Liver (tissue), 3 donors: ENCODE measurements at regions not wholly inside any gene's neighbourhood (a gene's known extent, or its start where the extent isn't known, plus 50 kb on each side); places are given as distances from the start of the nearest gene placed in this dataset.

Experiments used
- EGR1 ChIP-seq, 2 donors: IDR thresholded peaks; 2 replicates each; pipeline ENCODE4 v1.6.1; 2016 to 2018; ENCODE audit warnings: antibody characterized with exemption in 2 of 2, low read depth in 2 of 2
- GABPA ChIP-seq, 2 donors: IDR thresholded peaks in 1 of 2; conservative IDR thresholded peaks in 1 of 2; 2 replicates each; pipeline ENCODE4 v1.6.1; 2016; ENCODE audit warnings: antibody characterized with exemption in 2 of 2, mild to moderate bottlenecking in 1 of 2, moderate library complexity in 1 of 2
- JUND ChIP-seq, 2 donors: IDR thresholded peaks; 2 replicates each; pipeline ENCODE4 v1.6.1; 2016; ENCODE audit warnings: antibody characterized with exemption in 2 of 2
- RAD21 ChIP-seq, 2 donors: IDR thresholded peaks; 2 replicates each; pipeline ENCODE4 v1.6.1; 2016; ENCODE audit warnings: antibody characterized with exemption in 2 of 2, mild to moderate bottlenecking in 2 of 2
- SP1 ChIP-seq: IDR thresholded peaks from 2 replicates; pipeline ENCODE4 v1.6.1; 2018; ENCODE audit warnings: antibody characterized with exemption, mild to moderate bottlenecking
- TAF1 ChIP-seq: conservative IDR thresholded peaks from 2 replicates; pipeline ENCODE4 v1.6.1; 2016; ENCODE audit warnings: antibody characterized with exemption, mild to moderate bottlenecking
- YY1 ChIP-seq: IDR thresholded peaks from 2 replicates; pipeline ENCODE4 v1.6.1; 2016; ENCODE audit warnings: antibody characterized with exemption, mild to moderate bottlenecking
- TF ChIP-seq, protein P1 (sequence below): fragments of 150-350 bp; IDR thresholded peaks from 2 replicates; pipeline ENCODE4 v1.5.1; 2017; ENCODE audit warnings: improper control_type of control experiment, low read depth, low read length; ENCODE audit not compliant: missing input control
- TF ChIP-seq, protein P2 (sequence below): IDR thresholded peaks from 2 replicates; pipeline ENCODE4 v1.6.1; 2016; ENCODE audit warnings: antibody characterized with exemption, mild to moderate bottlenecking
- TF ChIP-seq, protein P3 (sequence below): IDR thresholded peaks from 2 replicates; pipeline ENCODE4 v1.6.1; 2016; ENCODE audit warnings: antibody characterized with exemption
- TF ChIP-seq, protein P4 (sequence below): IDR thresholded peaks from 2 replicates; pipeline ENCODE4 v1.6.1; 2016; ENCODE audit warnings: antibody characterized with exemption
- TF ChIP-seq, protein P5 (sequence below): IDR thresholded peaks from 2 replicates; pipeline ENCODE4 v1.6.1; 2016; ENCODE audit warnings: antibody characterized with exemption
- donor health status: healthy.
- donor health status: healthy.

DNA sequence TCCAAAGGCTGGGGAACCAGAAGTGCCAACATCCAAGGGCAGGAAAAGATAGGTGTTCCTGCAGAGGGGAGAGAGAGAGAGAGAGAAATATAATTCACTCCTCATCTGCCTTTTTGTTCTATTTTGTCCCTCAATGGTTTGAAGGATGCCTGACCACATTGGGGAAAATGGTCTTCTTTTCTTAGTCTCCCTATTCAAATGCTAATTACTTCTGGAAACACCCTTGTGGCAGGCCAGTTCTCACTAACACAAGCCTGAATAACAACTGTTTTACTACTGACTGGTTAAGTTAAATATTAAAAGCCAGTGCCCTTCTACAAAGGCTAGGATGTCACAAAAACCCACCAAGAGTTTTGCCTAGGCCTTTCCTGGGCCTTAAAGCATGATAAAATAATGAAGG lies 425.4 kb upstream of the HTR1E start:
- TF ChIP-seq YY1 (no peak), GABPA (IDR thresholded peaks at IDR 0.05 in 1 of 2, conservative IDR thresholded peaks at IDR 0.05 in 1 of 2) (no peak), TAF1 (no peak), JUND (IDR thresholded peaks at IDR 0.05) (no peak), SP1 (no peak), RAD21 (IDR thresholded peaks at IDR 0.05) (no peak), EGR1 (IDR thresholded peaks at IDR 0.05; ENCODE audit: low read depth in 2 of 2) (no peak)
- TF ChIP-seq, protein P1, sequence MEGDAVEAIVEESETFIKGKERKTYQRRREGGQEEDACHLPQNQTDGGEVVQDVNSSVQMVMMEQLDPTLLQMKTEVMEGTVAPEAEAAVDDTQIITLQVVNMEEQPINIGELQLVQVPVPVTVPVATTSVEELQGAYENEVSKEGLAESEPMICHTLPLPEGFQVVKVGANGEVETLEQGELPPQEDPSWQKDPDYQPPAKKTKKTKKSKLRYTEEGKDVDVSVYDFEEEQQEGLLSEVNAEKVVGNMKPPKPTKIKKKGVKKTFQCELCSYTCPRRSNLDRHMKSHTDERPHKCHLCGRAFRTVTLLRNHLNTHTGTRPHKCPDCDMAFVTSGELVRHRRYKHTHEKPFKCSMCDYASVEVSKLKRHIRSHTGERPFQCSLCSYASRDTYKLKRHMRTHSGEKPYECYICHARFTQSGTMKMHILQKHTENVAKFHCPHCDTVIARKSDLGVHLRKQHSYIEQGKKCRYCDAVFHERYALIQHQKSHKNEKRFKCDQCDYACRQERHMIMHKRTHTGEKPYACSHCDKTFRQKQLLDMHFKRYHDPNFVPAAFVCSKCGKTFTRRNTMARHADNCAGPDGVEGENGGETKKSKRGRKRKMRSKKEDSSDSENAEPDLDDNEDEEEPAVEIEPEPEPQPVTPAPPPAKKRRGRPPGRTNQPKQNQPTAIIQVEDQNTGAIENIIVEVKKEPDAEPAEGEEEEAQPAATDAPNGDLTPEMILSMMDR, result no peak
- TF ChIP-seq, protein P2, sequence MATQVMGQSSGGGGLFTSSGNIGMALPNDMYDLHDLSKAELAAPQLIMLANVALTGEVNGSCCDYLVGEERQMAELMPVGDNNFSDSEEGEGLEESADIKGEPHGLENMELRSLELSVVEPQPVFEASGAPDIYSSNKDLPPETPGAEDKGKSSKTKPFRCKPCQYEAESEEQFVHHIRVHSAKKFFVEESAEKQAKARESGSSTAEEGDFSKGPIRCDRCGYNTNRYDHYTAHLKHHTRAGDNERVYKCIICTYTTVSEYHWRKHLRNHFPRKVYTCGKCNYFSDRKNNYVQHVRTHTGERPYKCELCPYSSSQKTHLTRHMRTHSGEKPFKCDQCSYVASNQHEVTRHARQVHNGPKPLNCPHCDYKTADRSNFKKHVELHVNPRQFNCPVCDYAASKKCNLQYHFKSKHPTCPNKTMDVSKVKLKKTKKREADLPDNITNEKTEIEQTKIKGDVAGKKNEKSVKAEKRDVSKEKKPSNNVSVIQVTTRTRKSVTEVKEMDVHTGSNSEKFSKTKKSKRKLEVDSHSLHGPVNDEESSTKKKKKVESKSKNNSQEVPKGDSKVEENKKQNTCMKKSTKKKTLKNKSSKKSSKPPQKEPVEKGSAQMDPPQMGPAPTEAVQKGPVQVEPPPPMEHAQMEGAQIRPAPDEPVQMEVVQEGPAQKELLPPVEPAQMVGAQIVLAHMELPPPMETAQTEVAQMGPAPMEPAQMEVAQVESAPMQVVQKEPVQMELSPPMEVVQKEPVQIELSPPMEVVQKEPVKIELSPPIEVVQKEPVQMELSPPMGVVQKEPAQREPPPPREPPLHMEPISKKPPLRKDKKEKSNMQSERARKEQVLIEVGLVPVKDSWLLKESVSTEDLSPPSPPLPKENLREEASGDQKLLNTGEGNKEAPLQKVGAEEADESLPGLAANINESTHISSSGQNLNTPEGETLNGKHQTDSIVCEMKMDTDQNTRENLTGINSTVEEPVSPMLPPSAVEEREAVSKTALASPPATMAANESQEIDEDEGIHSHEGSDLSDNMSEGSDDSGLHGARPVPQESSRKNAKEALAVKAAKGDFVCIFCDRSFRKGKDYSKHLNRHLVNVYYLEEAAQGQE, result no peak
- TF ChIP-seq, protein P3, sequence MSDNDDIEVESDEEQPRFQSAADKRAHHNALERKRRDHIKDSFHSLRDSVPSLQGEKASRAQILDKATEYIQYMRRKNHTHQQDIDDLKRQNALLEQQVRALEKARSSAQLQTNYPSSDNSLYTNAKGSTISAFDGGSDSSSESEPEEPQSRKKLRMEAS, result no peak
- TF ChIP-seq, protein P4, sequence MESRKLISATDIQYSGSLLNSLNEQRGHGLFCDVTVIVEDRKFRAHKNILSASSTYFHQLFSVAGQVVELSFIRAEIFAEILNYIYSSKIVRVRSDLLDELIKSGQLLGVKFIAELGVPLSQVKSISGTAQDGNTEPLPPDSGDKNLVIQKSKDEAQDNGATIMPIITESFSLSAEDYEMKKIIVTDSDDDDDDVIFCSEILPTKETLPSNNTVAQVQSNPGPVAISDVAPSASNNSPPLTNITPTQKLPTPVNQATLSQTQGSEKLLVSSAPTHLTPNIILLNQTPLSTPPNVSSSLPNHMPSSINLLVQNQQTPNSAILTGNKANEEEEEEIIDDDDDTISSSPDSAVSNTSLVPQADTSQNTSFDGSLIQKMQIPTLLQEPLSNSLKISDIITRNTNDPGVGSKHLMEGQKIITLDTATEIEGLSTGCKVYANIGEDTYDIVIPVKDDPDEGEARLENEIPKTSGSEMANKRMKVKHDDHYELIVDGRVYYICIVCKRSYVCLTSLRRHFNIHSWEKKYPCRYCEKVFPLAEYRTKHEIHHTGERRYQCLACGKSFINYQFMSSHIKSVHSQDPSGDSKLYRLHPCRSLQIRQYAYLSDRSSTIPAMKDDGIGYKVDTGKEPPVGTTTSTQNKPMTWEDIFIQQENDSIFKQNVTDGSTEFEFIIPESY, result no peak
- TF ChIP-seq, protein P5, sequence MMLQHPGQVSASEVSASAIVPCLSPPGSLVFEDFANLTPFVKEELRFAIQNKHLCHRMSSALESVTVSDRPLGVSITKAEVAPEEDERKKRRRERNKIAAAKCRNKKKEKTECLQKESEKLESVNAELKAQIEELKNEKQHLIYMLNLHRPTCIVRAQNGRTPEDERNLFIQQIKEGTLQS, result no peak
